Panc1 (cell line): ENCODE measurements at regions not wholly inside any gene's neighbourhood (a gene's known extent, or its start where the extent isn't known, plus 50 kb on each side); places are given as distances from the start of the nearest gene placed in this dataset.

Experiments
- ATAC-seq: fragments of 200-7000 bp; cut with Tn5 transposase; 2 replicates; pipeline ENCODE4 v1.9.1; 2020; ENCODE audit warnings: mild to moderate bottlenecking, moderate library complexity
- BruUV-seq: library from RNA; stranded (reverse); fragments of 400-500 nt; replicated peaks from 2 replicates; lab custom pipeline; 2021; lab: Mats Ljungman, UMichigan
- CTCF ChIA-PET: fragments of 300-600 bp; sonication (Branson Sonifier 250); formaldehyde crosslinking; loops from one replicate; lab custom pipeline; 2022; ENCODE audit warnings: antibody characterized with exemption; lab: Charles Lee
- POLR2A ChIA-PET: fragments of 300-600 bp; sonication (Branson Sonifier 250); formaldehyde crosslinking; loops from one replicate; lab custom pipeline; 2022; ENCODE audit warnings: antibody characterized with exemption; lab: Charles Lee
- DNase-seq: peaks from one replicate; pipeline ENCODE4 v3.0.0-alpha.2; 2010; ENCODE audit warnings: low read depth, low spot score
- H3K27ac ChIP-seq: 2 replicates; pipeline ENCODE4 v1.5.1; 2011; ENCODE audit warnings: mild to moderate bottlenecking, low read length, inconsistent platforms
- H3K27me3 ChIP-seq: fragments of 200-500 bp; sonication (Bioruptor generic); 2 replicates; pipeline ENCODE4 v1.6.0; 2014; ENCODE audit warnings: low read length, inconsistent platforms; ENCODE audit not compliant: control insufficient read depth, insufficient read depth
- H3K36me3 ChIP-seq: fragments of 200-500 bp; sonication (Bioruptor generic); 2 replicates; pipeline ENCODE4 v1.5.1; 2014; ENCODE audit warnings: inconsistent platforms, mild to moderate bottlenecking, low read length, moderate library complexity; ENCODE audit not compliant: control insufficient read depth, insufficient read depth
- H3K4me1 ChIP-seq: 2 replicates; pipeline ENCODE4 v1.5.1; 2011; ENCODE audit warnings: inconsistent platforms, mild to moderate bottlenecking, low read length, moderate library complexity; ENCODE audit not compliant: control insufficient read depth, insufficient read depth
- H3K4me3 ChIP-seq, 2 experiments: 2 replicates each; pipeline ENCODE4 v1.5.1; 2011 to 2012; ENCODE audit warnings: low read depth in 2 of 2, low read length in 2 of 2, mild to moderate bottlenecking in 2 of 2, inconsistent platforms in 1 of 2, moderate library complexity in 1 of 2
- H3K9me3 ChIP-seq: fragments of 200-500 bp; sonication (Bioruptor generic); 2 replicates; pipeline ENCODE4 v1.5.1; 2014; ENCODE audit warnings: low read depth, mild to moderate bottlenecking, inconsistent platforms, low read length, moderate library complexity; ENCODE audit not compliant: control insufficient read depth, insufficient read depth
- CTCF ChIP-seq: fragments of 450-650 bp; IDR thresholded peaks from 2 replicates; pipeline ENCODE4 v1.5.1; 2017; ENCODE audit warnings: mild to moderate bottlenecking
- POLR2AphosphoS5 ChIP-seq: IDR thresholded peaks from 2 replicates; pipeline ENCODE4 v1.6.1; 2012; ENCODE audit warnings: mild to moderate bottlenecking, low read depth, low read length, moderate library complexity
- REST ChIP-seq, 2 experiments: IDR thresholded peaks; 2 replicates each; pipeline ENCODE4 v1.6.1; 2011 to 2012; ENCODE audit warnings: low read depth in 2 of 2, control low read depth in 1 of 2, low read length in 1 of 2, mild to moderate bottlenecking in 1 of 2, moderate library complexity in 1 of 2; ENCODE audit not compliant: insufficient read depth in 1 of 2
- SIN3A ChIP-seq: IDR thresholded peaks from 2 replicates; pipeline ENCODE4 v1.6.1; 2012; ENCODE audit warnings: low read depth, mild to moderate bottlenecking, low read length, moderate library complexity, borderline replicate concordance; ENCODE audit not compliant: insufficient read depth
- TCF7L2 ChIP-seq: IDR thresholded peaks from 2 replicates; pipeline ENCODE4 v1.6.1; 2011; ENCODE audit warnings: mild to moderate bottlenecking, low read depth, low read length, inconsistent platforms
- in situ Hi-C: cut with HindIII; loops from 2 replicates; pipeline ENCODE4 v1.10.0; 2016; ENCODE audit warnings: low sequenced_read_pairs, low pct_unique_long_range_greater_than_20kb
- intact Hi-C: fragments of 100-400 bp; cut with micrococcal nuclease; formaldehyde crosslinking; loops from one replicate; pipeline ENCODE4 v1.10.0; 2022; ENCODE audit not compliant: unreplicated experiment

DNA sequence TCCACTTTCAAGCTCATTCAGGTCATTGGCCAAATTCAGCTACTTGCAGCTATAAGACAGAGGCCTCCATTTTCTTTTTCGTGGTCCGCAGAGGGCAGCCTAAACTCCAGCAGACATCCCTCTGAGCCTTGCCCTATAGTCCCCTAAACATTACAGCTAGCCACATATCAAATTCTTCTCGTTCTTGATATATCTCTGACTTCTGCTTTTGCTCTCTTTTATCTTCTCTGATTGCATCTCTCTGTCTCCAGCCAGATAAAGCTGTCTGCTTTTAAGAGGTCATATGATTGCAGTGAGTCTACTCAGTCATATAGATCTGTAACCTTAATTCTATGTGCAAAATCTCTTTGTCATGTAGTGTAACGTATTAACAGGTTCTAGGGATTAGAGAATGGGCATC lies 358.4 kb upstream of the RGS17 start:
- in situ Hi-C loops, result no loop called here

GRCh38 chr6:153488267-153488666 lies 357.2 kb upstream of the RGS17 start:
- Histone ChIP-seq H3K27ac (no peak overlapping the region), H3K27me3 (no peaks in the 10 kb centered on the region), H3K9me3 (no peaks in the 10 kb centered on the region), H3K4me1 (no peaks in the 10 kb centered on the region), H3K36me3 (no peaks in the 10 kb centered on the region), H3K4me3 (no peak overlapping the region)
- in situ Hi-C loops (no loop called here), intact Hi-C loops (no loop called here)
- DNase-seq, result no peak
- CTCF ChIA-PET, result no interaction called here
- no TSS peak for BruUV-seq
- no peak for ATAC-seq
- TF ChIP-seq POLR2AphosphoS5 (no peak), CTCF (no peak), SIN3A (no peak), REST (IDR thresholded peaks at IDR 0.05; ENCODE audit: insufficient read depth in 1 of 2, low read depth in 2 of 2, low read length in 1 of 2) (no peak), TCF7L2 (no peak)
- POLR2A ChIA-PET, result no interaction called here

More for the DNA sequence above, 358.4 kb upstream of the RGS17 start:
- H3K27ac ChIP-seq, result no peak overlapping the region
- no peaks in the 10 kb centered on the region for H3K36me3 ChIP-seq
- CTCF ChIA-PET, result interaction anchor here (0.6 kb wide), 1 partner anchor 683 kb away, joined by 3 read pairs; no protein-coding TSS in a partner anchor
- ATAC-seq (no peak), DNase-seq (no peak)
- H3K4me1 ChIP-seq, result no peaks in the 10 kb centered on the region
- no peaks in the 10 kb centered on the region for H3K9me3 ChIP-seq
- H3K4me3 ChIP-seq, result no peak overlapping the region
- TF ChIP-seq TCF7L2, result no peak
- no peak for TF ChIP-seq REST (IDR thresholded peaks at IDR 0.05; ENCODE audit: insufficient read depth in 1 of 2, low read depth in 2 of 2, low read length in 1 of 2)
- no peak for TF ChIP-seq SIN3A
- TF ChIP-seq CTCF, result no peak
- intact Hi-C loops, result no loop called here
- POLR2A ChIA-PET, result no interaction called here
- no TSS peak for BruUV-seq
- H3K27me3 ChIP-seq, result no peaks in the 10 kb centered on the region
